Activated naive CD8-positive, alpha-beta T cell treated with anti-CD3 and anti-CD28 coated beads, Interleukin-2, amount 50 U/mL, for 16 hours (primary cell): ENCODE measurements at regions not wholly inside any gene's neighbourhood (a gene's known extent, or its start where the extent isn't known, plus 50 kb on each side); places are given as distances from the start of the nearest gene placed in this dataset.
"Not testable (repeated sequence)": the region's sequence is repeated elsewhere in the genome, so short reads cannot be mapped to it uniquely, and the experiment has no call there.

Experiments used
- DNase-seq: peaks from one replicate; pipeline ENCODE4 v3.0.0-alpha.2; 2020; ENCODE audit warnings: low read depth, low spot score

GRCh38 chr10:8310930-8311329, 256.4 kb downstream of the GATA3 start:
- DNase-seq, result no peak

GRCh38 chr10:8311526-8312070, 257.1 kb downstream of the GATA3 start:
- no peak for DNase-seq

GRCh38 chr10:8312079-8312478, 257.6 kb downstream of the GATA3 start:
- DNase-seq, result no peak

GRCh38 chr10:8312781-8313180, 258.3 kb downstream of the GATA3 start:
- no peak for DNase-seq

- DNase-seq, result no peak
Observed at GRCh38 chr10:8314486-8314885, 260.0 kb downstream of the GATA3 start.

GRCh38 chr10:8315619-8316021, 261.1 kb downstream of the GATA3 start:
- no peak for DNase-seq

- DNase-seq, result no peak
Observed at GRCh38 chr10:8316284-8316683, 261.8 kb downstream of the GATA3 start.

- DNase-seq, result not testable (repeated sequence)
Observed at GRCh38 chr10:8318429-8318828, 263.9 kb downstream of the GATA3 start.

- no peak for DNase-seq
Observed at GRCh38 chr10:8318956-8319355, 264.5 kb downstream of the GATA3 start.

GRCh38 chr10:8319704-8320103, 265.2 kb downstream of the GATA3 start:
- no peak for DNase-seq

- DNase-seq, result no peak
Observed at GRCh38 chr10:8321990-8322389, 267.5 kb downstream of the GATA3 start.

GRCh38 chr10:8323428-8324054, 269.1 kb downstream of the GATA3 start:
- no peak for DNase-seq

GRCh38 chr10:8325024-8325980, 270.8 kb downstream of the GATA3 start:
- no peak for DNase-seq

GRCh38 chr10:8326396-8327139, 272.1 kb downstream of the GATA3 start:
- DNase-seq, result no peak

- no peak for DNase-seq
Observed at GRCh38 chr10:8327140-8327423, 272.6 kb downstream of the GATA3 start.

GRCh38 chr10:8331387-8331786, 276.9 kb downstream of the GATA3 start:
- no peak for DNase-seq

GRCh38 chr10:8331896-8332729, 277.6 kb downstream of the GATA3 start:
- DNase-seq, result peak; percentile 26

GRCh38 chr10:8332730-8333111, 278.2 kb downstream of the GATA3 start:
- DNase-seq, result no peak

GRCh38 chr10:8334631-8335030, 280.1 kb downstream of the GATA3 start:
- DNase-seq, result no peak

GRCh38 chr10:8336629-8337331, 282.3 kb downstream of the GATA3 start:
- no peak for DNase-seq

GRCh38 chr10:8337332-8337651, 282.8 kb downstream of the GATA3 start:
- no peak for DNase-seq
